Adrenal gland (tissue), 5 donors: ENCODE measurements at regions not wholly inside any gene's neighbourhood (a gene's known extent, or its start where the extent isn't known, plus 50 kb on each side); places are given as distances from the start of the nearest gene placed in this dataset.

Experiments used
- POLR2A ChIP-seq, 2 donors: fragments of 450-650 bp; IDR thresholded peaks; one replicate each; pipeline ENCODE4 v1.6.1; 2017; ENCODE audit warnings: antibody characterized with exemption in 2 of 2, mild to moderate bottlenecking in 2 of 2, moderate library complexity in 1 of 2
- TF ChIP-seq, protein P1 (sequence below), 6 experiments: fragments of 450-650 bp in 4 of 6; fragments of 200-600 bp in 2 of 6; sonication (generic) in 1 of 6; IDR thresholded peaks; 1 replicate in 5 of 6; 2 replicates in 1 of 6; pipeline versions ENCODE4 v1.5.1 to v1.8.0; 2016 to 2021; ENCODE audit warnings: antibody characterized with exemption in 6 of 6, mild to moderate bottlenecking in 2 of 6, moderate library complexity in 1 of 6
- donor health status: DM: no; HTN: no; CAD: no.

DNA sequence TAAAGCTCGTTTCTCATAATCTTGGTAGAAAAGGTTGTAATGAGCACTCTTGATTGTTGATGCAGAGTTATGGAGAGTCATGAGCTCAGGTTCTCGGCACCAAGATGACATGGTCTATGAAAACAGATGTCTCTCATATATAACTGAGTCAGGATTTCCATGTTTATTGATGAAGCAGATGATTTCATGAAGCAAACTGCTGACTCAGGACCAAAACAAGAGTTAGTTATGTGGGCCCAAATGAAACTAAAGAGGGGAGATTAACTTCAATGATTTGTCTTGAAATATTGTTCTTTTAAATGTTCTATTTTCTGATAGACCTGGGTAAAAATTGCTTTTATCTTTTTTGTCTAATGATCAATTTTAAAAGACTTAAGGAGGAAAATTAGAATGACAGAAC, 258.6 kb upstream of the CTNND2 start:
- no peak for TF ChIP-seq POLR2A (IDR thresholded peaks at IDR 0.05)
- TF ChIP-seq, protein P1, sequence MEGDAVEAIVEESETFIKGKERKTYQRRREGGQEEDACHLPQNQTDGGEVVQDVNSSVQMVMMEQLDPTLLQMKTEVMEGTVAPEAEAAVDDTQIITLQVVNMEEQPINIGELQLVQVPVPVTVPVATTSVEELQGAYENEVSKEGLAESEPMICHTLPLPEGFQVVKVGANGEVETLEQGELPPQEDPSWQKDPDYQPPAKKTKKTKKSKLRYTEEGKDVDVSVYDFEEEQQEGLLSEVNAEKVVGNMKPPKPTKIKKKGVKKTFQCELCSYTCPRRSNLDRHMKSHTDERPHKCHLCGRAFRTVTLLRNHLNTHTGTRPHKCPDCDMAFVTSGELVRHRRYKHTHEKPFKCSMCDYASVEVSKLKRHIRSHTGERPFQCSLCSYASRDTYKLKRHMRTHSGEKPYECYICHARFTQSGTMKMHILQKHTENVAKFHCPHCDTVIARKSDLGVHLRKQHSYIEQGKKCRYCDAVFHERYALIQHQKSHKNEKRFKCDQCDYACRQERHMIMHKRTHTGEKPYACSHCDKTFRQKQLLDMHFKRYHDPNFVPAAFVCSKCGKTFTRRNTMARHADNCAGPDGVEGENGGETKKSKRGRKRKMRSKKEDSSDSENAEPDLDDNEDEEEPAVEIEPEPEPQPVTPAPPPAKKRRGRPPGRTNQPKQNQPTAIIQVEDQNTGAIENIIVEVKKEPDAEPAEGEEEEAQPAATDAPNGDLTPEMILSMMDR (IDR thresholded peaks at IDR 0.05) = no peak
